PC-9 (cell line): ENCODE measurements at regions not wholly inside any gene's neighbourhood (a gene's known extent, or its start where the extent isn't known, plus 50 kb on each side); places are given as distances from the start of the nearest gene placed in this dataset.

ENCODE experiments used
- BruUV-seq: library from RNA; stranded (reverse); fragments of 400-500 nt; replicated peaks from 2 replicates; lab custom pipeline; 2021; lab: Mats Ljungman, UMichigan
- CTCF ChIA-PET: fragments of 300-600 bp; sonication (Branson Sonifier 250); formaldehyde crosslinking; loops from one replicate; lab custom pipeline; 2022; ENCODE audit warnings: antibody characterized with exemption; lab: Charles Lee
- POLR2A ChIA-PET: fragments of 300-600 bp; sonication (Branson Sonifier 250); formaldehyde crosslinking; loops from one replicate; lab custom pipeline; 2022; ENCODE audit warnings: antibody characterized with exemption; ENCODE audit not compliant: unreplicated experiment; lab: Charles Lee
- DNase-seq, 2 experiments: peaks; one replicate each; pipeline versions ENCODE4 v3.0.0 to v3.0.0-alpha.2; 2015 to 2022; ENCODE audit warnings: mixed read lengths in 1 of 2
- H2AFZ ChIP-seq: fragments of 200-600 bp; sonication (generic); 2 replicates; pipeline ENCODE4 v1.8.1; 2017; ENCODE audit warnings: antibody characterized with exemption
- H3F3A ChIP-seq: fragments of 200-600 bp; sonication (generic); 2 replicates; pipeline ENCODE4 v1.8.1; 2017; ENCODE audit warnings: antibody characterized with exemption, mild to moderate bottlenecking, low read depth; ENCODE audit not compliant: insufficient read depth
- H3K27ac ChIP-seq: fragments of 200-600 bp; sonication (generic); 2 replicates; pipeline ENCODE4 v1.6.1; 2016; ENCODE audit warnings: mixed run types
- H3K27me3 ChIP-seq: fragments of 200-600 bp; sonication (generic); 2 replicates; pipeline ENCODE4 v1.6.1; 2016; ENCODE audit warnings: low read depth, mixed run types; ENCODE audit not compliant: insufficient read depth
- H3K36me3 ChIP-seq: fragments of 200-600 bp; sonication (generic); 2 replicates; pipeline ENCODE4 v1.6.1; 2016; ENCODE audit warnings: low read depth, mixed run types
- H3K4me1 ChIP-seq: fragments of 200-600 bp; sonication (generic); replicated peaks from 2 replicates; pipeline ENCODE4 v1.6.1; 2016; ENCODE audit warnings: mixed run types; ENCODE audit not compliant: insufficient read depth
- H3K4me2 ChIP-seq: fragments of 200-600 bp; sonication (generic); 2 replicates; pipeline ENCODE4 v1.6.1; 2017; ENCODE audit warnings: mixed run types
- H3K4me3 ChIP-seq: fragments of 200-600 bp; sonication (generic); 2 replicates; pipeline ENCODE4 v1.6.1; 2016; ENCODE audit warnings: mixed run types
- H3K79me2 ChIP-seq: fragments of 200-600 bp; sonication (generic); 2 replicates; pipeline ENCODE4 v1.6.1; 2017; ENCODE audit warnings: low read depth, mixed run types
- H3K9me2 ChIP-seq: fragments of 200-600 bp; sonication (generic); 2 replicates; pipeline ENCODE4 v1.8.1; 2017; ENCODE audit warnings: mild to moderate bottlenecking; ENCODE audit not compliant: insufficient read depth
- H3K9me3 ChIP-seq: fragments of 200-600 bp; sonication (generic); 2 replicates; pipeline ENCODE4 v1.8.1; 2016; ENCODE audit warnings: low read depth; ENCODE audit not compliant: insufficient read depth
- H4K20me1 ChIP-seq: fragments of 200-600 bp; sonication (generic); 2 replicates; pipeline ENCODE4 v1.8.1; 2017; ENCODE audit not compliant: insufficient read depth
- EZH2 ChIP-seq: fragments of 200-600 bp; sonication (generic); IDR thresholded peaks from 2 replicates; pipeline ENCODE4 v1.8.0; 2017; ENCODE audit warnings: antibody characterized with exemption, low read depth
- intact Hi-C: fragments of 100-400 bp; cut with micrococcal nuclease; formaldehyde crosslinking; loops from one replicate; pipeline ENCODE4 v1.10.0; 2022; ENCODE audit not compliant: unreplicated experiment
- TF ChIP-seq, protein P1 (sequence below): fragments of 200-600 bp; sonication (generic); conservative IDR thresholded peaks from 2 replicates; pipeline ENCODE4 v1.6.1; 2017; ENCODE audit warnings: mixed run types, antibody characterized with exemption, mild to moderate bottlenecking, moderate library complexity

GRCh38 chr5:25107853-25108252, 463.1 kb upstream of the CDH10 start:
- intact Hi-C loops: no loop called here
- no peak overlapping the region for H3K4me3 ChIP-seq

DNA sequence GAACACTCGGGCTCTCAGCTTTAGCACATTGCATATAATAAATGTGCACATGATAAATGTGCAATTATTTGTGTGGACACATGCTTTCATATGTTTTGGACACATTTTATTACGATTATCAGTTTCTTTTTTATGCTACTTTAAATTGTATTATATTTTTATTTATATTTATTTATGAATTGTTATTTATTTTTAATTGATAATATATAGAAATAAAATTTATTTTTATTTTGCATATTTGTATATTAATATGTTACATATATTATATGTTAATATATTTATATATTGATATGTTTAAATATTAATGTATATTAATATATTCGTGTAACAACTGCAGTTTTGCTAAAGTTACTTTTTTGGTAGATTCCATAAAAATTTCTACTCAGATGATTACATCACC, 454.8 kb upstream of the CDH10 start:
- POLR2A ChIA-PET: no interaction called here
- intact Hi-C loops: no loop called here
- Histone ChIP-seq H3K4me2 (no peak overlapping the region), H3K27ac (no peak overlapping the region), H3K27me3 (no peaks in the 10 kb centered on the region), H3K4me3 (no peak overlapping the region), H3K4me1 (no peaks in the 10 kb centered on the region), H2AFZ (no peak overlapping the region), H3K9me3 (no peaks in the 10 kb centered on the region), H3K79me2 (no peaks in the 10 kb centered on the region), H3F3A (no peaks in the 10 kb centered on the region), H4K20me1 (no peaks in the 10 kb centered on the region), H3K9me2 (peaks cover 3% of the 10 kb centered on the region; the same call in 1 of the 2 replicates), H3K36me3 (no peaks in the 10 kb centered on the region)
- CTCF ChIA-PET: no interaction called here
- TF ChIP-seq, protein P1, sequence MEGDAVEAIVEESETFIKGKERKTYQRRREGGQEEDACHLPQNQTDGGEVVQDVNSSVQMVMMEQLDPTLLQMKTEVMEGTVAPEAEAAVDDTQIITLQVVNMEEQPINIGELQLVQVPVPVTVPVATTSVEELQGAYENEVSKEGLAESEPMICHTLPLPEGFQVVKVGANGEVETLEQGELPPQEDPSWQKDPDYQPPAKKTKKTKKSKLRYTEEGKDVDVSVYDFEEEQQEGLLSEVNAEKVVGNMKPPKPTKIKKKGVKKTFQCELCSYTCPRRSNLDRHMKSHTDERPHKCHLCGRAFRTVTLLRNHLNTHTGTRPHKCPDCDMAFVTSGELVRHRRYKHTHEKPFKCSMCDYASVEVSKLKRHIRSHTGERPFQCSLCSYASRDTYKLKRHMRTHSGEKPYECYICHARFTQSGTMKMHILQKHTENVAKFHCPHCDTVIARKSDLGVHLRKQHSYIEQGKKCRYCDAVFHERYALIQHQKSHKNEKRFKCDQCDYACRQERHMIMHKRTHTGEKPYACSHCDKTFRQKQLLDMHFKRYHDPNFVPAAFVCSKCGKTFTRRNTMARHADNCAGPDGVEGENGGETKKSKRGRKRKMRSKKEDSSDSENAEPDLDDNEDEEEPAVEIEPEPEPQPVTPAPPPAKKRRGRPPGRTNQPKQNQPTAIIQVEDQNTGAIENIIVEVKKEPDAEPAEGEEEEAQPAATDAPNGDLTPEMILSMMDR: no peak
- no peak for TF ChIP-seq EZH2
- no peak for DNase-seq
- no TSS peak for BruUV-seq

More at GRCh38 chr5:25107853-25108252, 463.1 kb upstream of the CDH10 start:
- Histone ChIP-seq H2AFZ (peak overlapping the region; percentile 59; the same call in 1 of the 2 replicates), H3K9me2 (peaks cover 6% of the 10 kb centered on the region; the same call in 1 of the 2 replicates), H3K4me2 (no peak overlapping the region), H3K36me3 (no peaks in the 10 kb centered on the region), H3K27me3 (no peaks in the 10 kb centered on the region), H3F3A (no peaks in the 10 kb centered on the region), H3K27ac (peak overlapping the region; percentile 12; the same call in 1 of the 2 replicates), H3K9me3 (no peaks in the 10 kb centered on the region), H4K20me1 (no peaks in the 10 kb centered on the region), H3K4me1 (peaks cover 5% of the 10 kb centered on the region; the same call in 1 of the 2 replicates), H3K79me2 (no peaks in the 10 kb centered on the region)
- BruUV-seq: no TSS peak
- CTCF ChIA-PET: no interaction called here
- DNase-seq: peak in 1 of 2 experiments; percentile 8
- TF ChIP-seq, protein P1: no peak
- no peak for TF ChIP-seq EZH2
- POLR2A ChIA-PET: no interaction called here

GRCh38 chr5:25095261-25095660, 450.5 kb upstream of the CDH10 start:
- Histone ChIP-seq H3K4me2 (no peak overlapping the region), H3K27me3 (no peaks in the 10 kb centered on the region), H3K4me3 (no peak overlapping the region), H4K20me1 (no peaks in the 10 kb centered on the region), H3K27ac (no peak overlapping the region), H3K79me2 (no peaks in the 10 kb centered on the region), H3K9me2 (peaks cover 1% of the 10 kb centered on the region), H3K4me1 (no peaks in the 10 kb centered on the region), H3K36me3 (no peaks in the 10 kb centered on the region), H2AFZ (no peak overlapping the region), H3F3A (no peaks in the 10 kb centered on the region), H3K9me3 (no peaks in the 10 kb centered on the region)
- no peak for TF ChIP-seq EZH2
- TF ChIP-seq, protein P1: no peak
- DNase-seq: no peak
- no TSS peak for BruUV-seq
- ChIA-PET CTCF (no interaction called here), POLR2A (no interaction called here)
- intact Hi-C loops: no loop called here
